Psoas muscle (tissue), 7 donors: ENCODE measurements at regions not wholly inside any gene's neighbourhood (a gene's known extent, or its start where the extent isn't known, plus 50 kb on each side); places are given as distances from the start of the nearest gene placed in this dataset.

Source experiments
- ATAC-seq, 4 donors: fragments of 200-7000 bp; cut with Tn5 transposase; one replicate each; pipeline ENCODE4 v1.9.1; 2020; ENCODE audit warnings: moderate library complexity in 3 of 4, mild to moderate bottlenecking in 2 of 4
- DNase-seq, 2 donors: peaks; one replicate each; pipeline ENCODE4 v3.0.0-alpha.2; 2020
- H3K27ac ChIP-seq: fragments of 200-600 bp; one replicate; pipeline ENCODE4 v1.8.0; 2022
- H3K27me3 ChIP-seq, 3 donors: fragments of 200-600 bp in 1 of 3; one replicate each; pipeline versions ENCODE4 v1.6.1 to v1.8.0; 2013 to 2022; ENCODE audit warnings: low read length in 2 of 3, mild to moderate bottlenecking in 2 of 3, moderate library complexity in 1 of 3; ENCODE audit not compliant: insufficient read depth in 3 of 3
- H3K36me3 ChIP-seq, 2 donors: fragments of 200-600 bp in 1 of 2; one replicate each; pipeline versions ENCODE4 v1.6.1 to v1.8.0; 2013 to 2022; ENCODE audit warnings: low read depth in 1 of 2, mild to moderate bottlenecking in 1 of 2, moderate library complexity in 1 of 2; ENCODE audit not compliant: insufficient read depth in 1 of 2
- H3K4me1 ChIP-seq: fragments of 200-600 bp; one replicate; pipeline ENCODE4 v1.8.0; 2022
- H3K4me3 ChIP-seq: fragments of 200-600 bp; one replicate; pipeline ENCODE4 v1.8.0; 2022; ENCODE audit warnings: mild to moderate bottlenecking
- H3K9me3 ChIP-seq: fragments of 200-600 bp; one replicate; pipeline ENCODE4 v1.8.0; 2022
- CTCF ChIP-seq: fragments of 200-600 bp; IDR thresholded peaks from one replicate; pipeline ENCODE4 v1.8.0; 2022; ENCODE audit warnings: antibody characterized with exemption
- WGBS, 3 donors: extraction: QIAGEN DNeasy Blood & Tissue Kit; methylation state at CpG; one replicate each; pipeline versions ENCODE4 v1.1.6 to v1.1.7; 2013; 5-methylcytosine and 5-hydroxymethylcytosine counted together
- intact Hi-C, 2 donors: fragments of 100-400 bp; cut with DNase I; formaldehyde crosslinking; loops; one replicate each; pipeline versions ENCODE4 v1.11.0 to v1.14.2; 2022
- donor health status: healthy with polysubstance abuse.
- donor health status: DM: no; HTN: no; CAD: no; lungs with moderate emphysema.
- donor health status: Bipolar disorder and iron deficiency.
- donor health status: healthy.
- donor health status: DM: yes; HTN: yes; CAD: no.
- donor health status: DM: no; HTN: no; CAD: no.
- donor health status: DM: yes; HTN: yes; CAD: no.

GRCh38 chr3:80890571-80890970 lies 870.9 kb downstream of the GBE1 start:
- Histone ChIP-seq H3K4me3 (no peak overlapping the region), H3K9me3 (no peaks in the 10 kb centered on the region), H3K4me1 (no peaks in the 10 kb centered on the region), H3K36me3 (no peaks in the 10 kb centered on the region), H3K27me3 (no peaks in the 10 kb centered on the region), H3K27ac (no peak overlapping the region)
- no peak for DNase-seq
- intact Hi-C loops = no loop called here
- TF ChIP-seq CTCF = no peak
- 77 to 86% (median 83%) methylated on average over 2 of the region's 2 CpGs for WGBS, 3 donors
- no peak for ATAC-seq

DNA sequence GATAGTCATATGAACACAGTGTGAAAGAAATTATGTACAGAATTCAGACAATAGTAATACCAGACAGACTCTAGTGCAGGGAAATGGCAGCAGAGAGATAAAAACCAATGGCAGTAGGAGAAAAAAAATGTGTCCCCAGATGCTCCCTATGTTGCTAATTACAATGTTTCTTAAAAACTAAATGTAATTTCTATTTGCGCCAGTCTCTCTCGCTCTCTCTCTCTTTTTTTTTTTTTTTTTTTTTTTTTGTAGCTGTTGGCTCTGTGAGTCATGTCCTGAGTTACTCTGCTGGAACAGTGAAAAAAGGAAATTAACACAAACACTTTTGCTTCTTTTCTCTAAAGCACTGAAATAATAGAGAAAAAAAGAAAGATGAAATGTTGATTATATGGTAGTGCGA lies 871.9 kb downstream of the GBE1 start:
- H3K4me3 ChIP-seq = no peak overlapping the region
- intact Hi-C loops = no loop called here
- 70 to 87% (median 80%) methylated on average over 3 of the region's 3 CpGs for WGBS, 3 donors
- H3K27me3 ChIP-seq = no peaks in the 10 kb centered on the region
- no peaks in the 10 kb centered on the region for H3K36me3 ChIP-seq
- TF ChIP-seq CTCF = no peak
- no peak for ATAC-seq
- DNase-seq = no peak
- no peaks in the 10 kb centered on the region for H3K9me3 ChIP-seq
- H3K27ac ChIP-seq = no peak overlapping the region
- no peaks in the 10 kb centered on the region for H3K4me1 ChIP-seq

GRCh38 chr3:80870476-80871041 lies 890.9 kb downstream of the GBE1 start:
- H3K9me3 ChIP-seq = no peaks in the 10 kb centered on the region
- H3K27me3 ChIP-seq = no peaks in the 10 kb centered on the region
- no peak for ATAC-seq
- no peak for DNase-seq
- H3K27ac ChIP-seq = no peak overlapping the region
- H3K4me1 ChIP-seq = no peaks in the 10 kb centered on the region
- intact Hi-C loops = no loop called here
- H3K4me3 ChIP-seq = no peak overlapping the region
- no peak for TF ChIP-seq CTCF
- WGBS, 3 donors = 68 to 74% (median 70%) methylated on average over 4 of the region's 4 CpGs
- no peaks in the 10 kb centered on the region for H3K36me3 ChIP-seq

GRCh38 chr3:80855482-80855881 lies 906.0 kb downstream of the GBE1 start:
- Histone ChIP-seq H3K4me1 (no peaks in the 10 kb centered on the region), H3K27me3 (no peaks in the 10 kb centered on the region), H3K4me3 (no peak overlapping the region), H3K9me3 (no peaks in the 10 kb centered on the region), H3K36me3 (no peaks in the 10 kb centered on the region), H3K27ac (no peak overlapping the region)
- intact Hi-C loops = no loop called here
- 71 to 83% (median 77%) methylated on average over 1 of the region's 1 CpG for WGBS, 3 donors
- no peak for TF ChIP-seq CTCF
- DNase-seq (no peak), ATAC-seq (no peak)

- ATAC-seq = no peak
- H3K36me3 ChIP-seq = no peaks in the 10 kb centered on the region
- 81 to 82% (median 81%) methylated on average over 2 of the region's 2 CpGs for WGBS, 3 donors
Observed at GRCh38 chr3:80836395-80836794, 925.0 kb downstream of the GBE1 start.

More at GRCh38 chr3:80836395-80836794, 925.0 kb downstream of the GBE1 start:
- Histone ChIP-seq H3K27me3 (peaks cover 0 to 2% (median 0%) of the 10 kb centered on the region in 3 donors), H3K9me3 (no peaks in the 10 kb centered on the region), H3K4me3 (no peak overlapping the region), H3K27ac (no peak overlapping the region), H3K4me1 (no peaks in the 10 kb centered on the region)
- no peak for DNase-seq
- TF ChIP-seq CTCF = no peak
- intact Hi-C loops = no loop called here
